ENCODE measurements at regions not wholly inside any gene's neighbourhood (a gene's known extent, or its start where the extent isn't known, plus 50 kb on each side); places are given as distances from the start of the nearest gene placed in this dataset.

DNA sequence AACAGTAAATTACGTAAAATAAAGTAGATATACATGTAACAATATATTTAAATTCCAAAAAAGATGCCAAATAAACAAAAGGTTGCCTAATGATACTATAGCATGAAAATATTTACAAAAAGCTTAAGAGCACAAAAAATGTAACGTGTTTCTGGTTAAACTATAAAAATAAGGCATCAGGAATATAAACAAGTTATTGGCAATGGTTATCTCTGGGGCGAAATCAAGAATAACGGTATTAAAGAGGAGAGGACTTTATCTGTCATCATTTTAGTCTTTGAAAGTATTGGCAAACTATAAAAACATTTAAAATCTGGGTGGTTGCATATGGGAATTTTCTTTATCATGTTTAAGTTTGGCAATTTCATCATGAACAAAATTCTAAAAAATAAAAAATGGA is 1599.2 kb downstream of the MAT2B start:
- no peak overlapping the region for H2AFZ ChIP-seq (ENCODE audit: control insufficient read depth, low read length)
- H3K4me2 ChIP-seq (ENCODE audit: control insufficient read depth, extremely low read depth, insufficient read depth, low read depth, low read length) = no peak overlapping the region
- no peak for FAIRE-seq
- H4K20me1 ChIP-seq (ENCODE audit: control insufficient read depth, extremely low read depth, insufficient read depth, low read length) = no peaks in the 10 kb centered on the region
- no peak for DNase-seq (ENCODE audit: low read depth, low spot score)
- no peaks in the 10 kb centered on the region for H3K79me2 ChIP-seq (ENCODE audit: control insufficient read depth, insufficient read depth, low read length)
- no peaks in the 10 kb centered on the region for H3K36me3 ChIP-seq (ENCODE audit: control insufficient read depth in 2 of 2, extremely low read depth in 1 of 2, insufficient read depth in 2 of 2, low read length in 2 of 2)
- H3K9me1 ChIP-seq (ENCODE audit: control insufficient read depth, extremely low read depth, insufficient read depth, low read length) = no peaks in the 10 kb centered on the region
- H3K4me3 ChIP-seq (ENCODE audit: control insufficient read depth in 2 of 3, extremely low read depth in 1 of 3, insufficient read depth in 2 of 3, low read depth in 1 of 3, low read length in 3 of 3) = no peak overlapping the region
- H3K27me3 ChIP-seq (ENCODE audit: control insufficient read depth, extremely low read depth, insufficient read depth, low read length) = no peaks in the 10 kb centered on the region
- H3K9me3 ChIP-seq (ENCODE audit: control insufficient read depth, low read depth, low read length) = no peaks in the 10 kb centered on the region
- TF ChIP-seq, protein P1, sequence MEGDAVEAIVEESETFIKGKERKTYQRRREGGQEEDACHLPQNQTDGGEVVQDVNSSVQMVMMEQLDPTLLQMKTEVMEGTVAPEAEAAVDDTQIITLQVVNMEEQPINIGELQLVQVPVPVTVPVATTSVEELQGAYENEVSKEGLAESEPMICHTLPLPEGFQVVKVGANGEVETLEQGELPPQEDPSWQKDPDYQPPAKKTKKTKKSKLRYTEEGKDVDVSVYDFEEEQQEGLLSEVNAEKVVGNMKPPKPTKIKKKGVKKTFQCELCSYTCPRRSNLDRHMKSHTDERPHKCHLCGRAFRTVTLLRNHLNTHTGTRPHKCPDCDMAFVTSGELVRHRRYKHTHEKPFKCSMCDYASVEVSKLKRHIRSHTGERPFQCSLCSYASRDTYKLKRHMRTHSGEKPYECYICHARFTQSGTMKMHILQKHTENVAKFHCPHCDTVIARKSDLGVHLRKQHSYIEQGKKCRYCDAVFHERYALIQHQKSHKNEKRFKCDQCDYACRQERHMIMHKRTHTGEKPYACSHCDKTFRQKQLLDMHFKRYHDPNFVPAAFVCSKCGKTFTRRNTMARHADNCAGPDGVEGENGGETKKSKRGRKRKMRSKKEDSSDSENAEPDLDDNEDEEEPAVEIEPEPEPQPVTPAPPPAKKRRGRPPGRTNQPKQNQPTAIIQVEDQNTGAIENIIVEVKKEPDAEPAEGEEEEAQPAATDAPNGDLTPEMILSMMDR (optimal IDR thresholded peaks at IDR 0.05 in 1 of 3, IDR thresholded peaks at IDR 0.05 in 1 of 3, conservative IDR thresholded peaks at IDR 0.05 in 1 of 3; ENCODE audit: extremely low read depth in 1 of 3, insufficient read depth in 2 of 3, low read length in 3 of 3) = no peak
- no peak for TF ChIP-seq EZH2 (IDR thresholded peaks at IDR 0.05; ENCODE audit: low read length)
- H3K27ac ChIP-seq (ENCODE audit: control insufficient read depth, insufficient read depth, low read length) = no peak overlapping the region
- H3K4me1 ChIP-seq (ENCODE audit: control insufficient read depth, extremely low read depth, insufficient read depth, low read length) = no peaks in the 10 kb centered on the region
- dilution Hi-C loops (cut with MboI; ENCODE audit: extremely low pct_ligation_motif_present, low sequenced_read_pairs) = no loop called here
- H3K9ac ChIP-seq (ENCODE audit: control insufficient read depth, extremely low read depth, insufficient read depth, low read length) = no peak overlapping the region

DNA sequence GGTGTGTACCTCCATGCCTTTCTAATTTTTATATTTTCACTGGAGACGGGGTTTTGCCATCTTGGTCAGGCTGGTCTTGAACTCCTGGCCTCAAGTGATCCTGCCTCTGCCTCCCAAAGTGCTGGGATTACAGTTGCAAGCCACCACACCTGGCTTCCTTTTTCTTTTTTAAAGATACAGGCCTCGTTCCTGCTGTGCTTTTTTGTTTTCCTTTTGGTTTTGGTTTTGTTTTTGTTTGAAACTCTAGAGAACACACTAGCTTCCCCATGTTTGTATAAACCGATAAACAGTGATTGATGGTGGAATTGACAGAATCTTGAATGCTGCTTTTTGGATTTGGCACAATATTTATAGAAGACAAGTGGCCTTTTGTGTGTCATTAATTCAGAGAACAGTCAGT is 1603.4 kb downstream of the MAT2B start:
- Histone ChIP-seq H3K36me3 (ENCODE audit: control insufficient read depth in 2 of 2, extremely low read depth in 1 of 2, insufficient read depth in 2 of 2, low read length in 2 of 2) (no peaks in the 10 kb centered on the region), H3K4me1 (ENCODE audit: control insufficient read depth, extremely low read depth, insufficient read depth, low read length) (no peaks in the 10 kb centered on the region), H3K27me3 (ENCODE audit: control insufficient read depth, extremely low read depth, insufficient read depth, low read length) (no peaks in the 10 kb centered on the region), H3K79me2 (ENCODE audit: control insufficient read depth, insufficient read depth, low read length) (no peaks in the 10 kb centered on the region), H3K9me1 (ENCODE audit: control insufficient read depth, extremely low read depth, insufficient read depth, low read length) (no peaks in the 10 kb centered on the region), H3K27ac (ENCODE audit: control insufficient read depth, insufficient read depth, low read length) (no peak overlapping the region), H3K4me3 (ENCODE audit: control insufficient read depth in 2 of 3, extremely low read depth in 1 of 3, insufficient read depth in 2 of 3, low read depth in 1 of 3, low read length in 3 of 3) (no peak overlapping the region), H4K20me1 (ENCODE audit: control insufficient read depth, extremely low read depth, insufficient read depth, low read length) (no peaks in the 10 kb centered on the region), H3K4me2 (ENCODE audit: control insufficient read depth, extremely low read depth, insufficient read depth, low read depth, low read length) (no peak overlapping the region), H2AFZ (ENCODE audit: control insufficient read depth, low read length) (no peak overlapping the region), H3K9me3 (ENCODE audit: control insufficient read depth, low read depth, low read length) (no peaks in the 10 kb centered on the region), H3K9ac (ENCODE audit: control insufficient read depth, extremely low read depth, insufficient read depth, low read length) (no peak overlapping the region)
- FAIRE-seq = no peak
- TF ChIP-seq EZH2 (IDR thresholded peaks at IDR 0.05; ENCODE audit: low read length) = no peak
- TF ChIP-seq, protein P1 (optimal IDR thresholded peaks at IDR 0.05 in 1 of 3, IDR thresholded peaks at IDR 0.05 in 1 of 3, conservative IDR thresholded peaks at IDR 0.05 in 1 of 3; ENCODE audit: extremely low read depth in 1 of 3, insufficient read depth in 2 of 3, low read length in 3 of 3) = no peak
- dilution Hi-C loops (cut with MboI; ENCODE audit: extremely low pct_ligation_motif_present, low sequenced_read_pairs) = no loop called here
- DNase-seq (ENCODE audit: low read depth, low spot score) = no peak

Measured in keratinocyte (primary cell).